SKM-1 treated with dmso at 0.1 percent for 144 hours (cell line): ENCODE measurements at regions not wholly inside any gene's neighbourhood (a gene's known extent, or its start where the extent isn't known, plus 50 kb on each side); places are given as distances from the start of the nearest gene placed in this dataset.

Source experiments
- DNase-seq: peaks from one replicate; lab custom pipeline; 2025; ENCODE audit not compliant: unreplicated experiment; lab: John Stamatoyannopoulos, UW

DNA sequence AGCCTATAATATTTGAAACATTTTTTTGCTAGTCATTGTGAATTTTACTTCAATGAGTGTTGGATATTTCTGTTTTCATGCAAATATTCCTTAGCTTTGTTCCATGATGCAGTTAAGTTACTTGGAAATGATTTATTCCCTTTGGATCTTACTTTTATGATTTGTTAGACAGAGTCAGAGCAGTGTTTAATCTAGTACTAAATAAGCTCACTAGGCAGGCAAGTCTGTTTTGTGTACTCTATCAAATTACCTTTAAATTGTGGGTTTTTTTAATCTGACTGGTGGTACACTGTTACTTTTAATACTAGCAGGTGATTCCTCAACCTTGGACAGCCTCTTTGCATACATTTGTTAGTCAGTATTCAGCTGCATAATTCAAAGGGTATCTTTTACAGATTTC is 173.3 kb upstream of the MBNL1 start:
- no peak for DNase-seq

DNA sequence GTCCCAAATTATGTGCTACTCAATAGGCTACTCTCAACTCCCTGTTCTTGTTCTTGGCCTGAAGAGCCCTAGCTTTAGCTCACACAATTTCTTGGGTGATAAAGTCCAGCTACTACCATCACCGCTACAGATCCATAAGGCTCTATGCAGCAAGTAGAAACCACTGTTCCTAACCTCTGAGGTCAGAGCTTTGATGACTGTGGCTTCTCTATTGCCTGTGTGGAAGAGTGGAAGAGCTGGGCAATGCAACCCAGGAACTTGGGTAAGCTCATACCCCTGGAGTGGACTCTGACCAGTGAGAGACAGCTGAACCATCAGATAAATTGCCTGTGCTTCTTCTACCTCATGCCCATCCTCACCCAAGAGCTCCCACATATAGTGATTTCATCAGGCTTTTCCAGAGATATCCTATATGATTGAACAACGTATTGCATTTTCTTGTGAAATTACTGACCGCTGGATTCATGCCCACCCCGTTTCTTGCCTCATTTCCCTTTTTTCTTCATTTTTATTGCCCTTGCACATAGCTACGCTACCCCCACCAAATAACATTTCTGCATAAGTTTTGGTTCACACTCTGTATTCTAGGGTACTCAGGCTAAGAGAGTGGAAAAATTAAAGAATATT is 172.3 kb upstream of the MBNL1 start:
- DNase-seq: peak; percentile 63

DNA sequence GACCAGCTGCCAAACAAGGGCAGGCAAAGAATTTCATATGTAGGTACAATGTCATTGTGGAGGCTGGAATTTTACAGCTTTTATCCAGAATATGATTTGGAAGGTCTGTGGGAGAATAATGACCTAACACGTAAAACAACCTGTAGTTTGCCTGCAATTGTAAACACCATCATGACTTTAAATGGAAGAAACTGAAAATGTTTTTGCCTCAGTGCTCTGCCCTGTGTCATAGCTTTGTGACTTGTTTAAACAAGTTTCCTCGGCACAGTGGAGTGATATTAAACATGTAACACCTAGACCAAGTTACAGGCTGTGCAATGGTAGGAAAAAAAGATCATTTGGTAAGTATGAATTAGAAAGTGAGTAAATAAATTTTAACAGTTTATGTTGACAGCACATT is 171.6 kb upstream of the MBNL1 start:
- DNase-seq: no peak

DNA sequence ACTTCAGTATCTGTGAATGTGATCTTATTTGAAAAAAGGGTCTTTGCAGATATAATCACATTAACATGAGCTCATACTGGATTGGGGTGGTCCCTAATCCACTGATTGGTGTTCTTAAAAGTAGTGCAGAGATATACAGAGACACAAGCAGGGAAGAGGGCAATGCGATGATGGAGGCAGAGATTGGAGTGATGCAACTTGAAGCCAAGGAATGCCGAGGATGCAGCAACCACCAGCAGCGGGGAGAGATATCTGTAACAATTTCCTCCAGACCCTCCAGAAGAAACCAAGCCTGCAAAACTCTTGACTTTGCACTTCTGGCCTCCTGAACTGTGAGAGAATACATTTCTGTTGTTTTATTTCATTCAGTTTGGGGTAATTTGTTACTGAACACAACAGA is 171.0 kb upstream of the MBNL1 start:
- DNase-seq: no peak

DNA sequence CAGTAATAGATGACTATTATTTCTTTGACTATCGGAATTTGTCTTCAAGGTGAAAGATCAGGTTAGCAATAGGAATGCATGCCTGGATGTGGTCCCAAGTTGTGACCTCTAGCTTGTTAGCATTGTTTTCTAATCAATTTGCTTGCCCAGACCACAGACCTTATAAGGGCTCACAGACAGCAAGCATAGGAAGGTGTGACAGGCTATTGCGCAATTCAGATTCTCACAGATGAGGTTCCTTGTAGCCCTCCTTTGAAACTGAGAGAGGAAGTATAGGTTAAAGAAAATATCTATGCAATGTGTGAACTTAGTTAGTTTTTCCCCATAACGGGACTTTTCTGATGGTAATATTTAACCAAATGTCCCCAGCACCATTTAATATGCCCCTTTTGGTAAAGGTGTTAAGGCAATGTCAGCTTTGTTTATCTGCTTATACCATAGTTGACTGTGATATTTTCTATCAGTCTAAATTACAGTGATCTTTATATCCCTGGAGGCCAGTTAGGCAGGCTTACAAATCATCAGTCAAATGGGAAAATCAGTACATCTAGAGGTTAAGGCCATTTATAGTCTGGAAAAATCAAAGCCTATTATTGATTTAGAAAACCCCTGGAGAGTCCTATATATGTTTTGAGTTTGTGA is 168.1 kb upstream of the MBNL1 start:
- DNase-seq: peak; percentile 83

DNA sequence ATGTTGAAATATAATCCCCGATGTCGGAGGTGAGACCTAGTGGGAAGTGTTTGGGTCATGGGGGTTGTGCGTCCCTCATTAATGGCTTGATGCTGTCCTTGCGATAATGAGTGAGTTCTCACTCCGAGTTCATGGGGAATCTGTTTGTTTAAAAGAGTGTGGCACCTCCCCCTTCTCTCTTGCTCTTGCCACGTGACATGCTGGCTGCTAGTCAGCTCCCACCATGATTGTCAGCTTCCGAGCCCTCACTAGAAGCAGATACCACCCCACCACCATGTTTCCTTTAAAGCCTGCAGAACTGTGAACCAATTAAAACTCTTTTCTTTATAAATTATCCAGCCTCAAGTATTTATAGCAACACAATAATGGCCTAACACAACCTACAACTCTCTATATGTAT is 166.3 kb upstream of the MBNL1 start:
- DNase-seq: no peak

DNA sequence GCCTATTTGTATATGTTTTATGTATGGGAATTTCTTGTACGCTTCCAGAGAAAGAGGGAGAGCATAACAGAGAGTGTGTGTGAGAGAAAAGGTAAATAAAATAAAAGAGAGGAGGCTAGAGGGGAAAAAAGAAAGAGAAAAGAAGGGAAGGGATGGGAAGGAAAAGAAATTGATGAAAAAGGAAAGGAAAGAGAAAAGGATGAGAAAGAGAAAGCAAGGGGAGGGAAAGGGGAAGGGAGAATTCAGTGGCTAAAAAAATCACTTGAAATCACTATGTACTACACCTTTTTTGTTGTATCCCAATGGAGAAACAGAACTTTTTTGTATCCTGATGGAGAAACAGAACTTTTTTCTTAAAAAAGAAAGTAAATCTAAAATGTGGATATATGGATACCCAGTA is 165.5 kb upstream of the MBNL1 start:
- no peak for DNase-seq

DNA sequence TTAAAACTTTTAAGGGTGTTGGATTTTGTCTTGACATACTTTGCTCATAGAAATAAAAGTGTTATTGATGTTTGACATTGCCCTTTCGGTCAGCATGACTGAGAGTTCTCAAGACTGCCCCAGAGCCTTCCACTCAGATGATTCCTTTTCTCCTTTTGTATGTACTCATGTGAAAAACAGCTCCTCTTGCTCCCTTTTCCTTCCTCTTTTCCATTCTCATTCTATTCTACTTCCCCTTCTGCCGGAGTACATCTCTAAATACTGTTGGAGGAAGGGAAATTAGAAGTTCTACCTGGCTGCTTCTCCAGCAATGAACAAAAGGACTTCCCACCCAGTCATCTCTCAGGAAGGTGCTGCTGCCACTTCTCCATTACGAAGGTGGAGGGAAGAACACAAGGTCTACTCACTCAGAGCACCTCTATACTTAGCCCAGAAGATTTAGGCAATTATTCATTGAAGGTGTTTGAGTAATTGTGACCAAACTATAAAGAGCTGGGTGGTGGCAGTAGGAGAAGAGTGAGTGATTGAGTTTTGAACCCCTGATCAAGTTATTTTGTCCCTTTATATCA is 163.8 kb upstream of the MBNL1 start:
- DNase-seq: peak; percentile 64

DNA sequence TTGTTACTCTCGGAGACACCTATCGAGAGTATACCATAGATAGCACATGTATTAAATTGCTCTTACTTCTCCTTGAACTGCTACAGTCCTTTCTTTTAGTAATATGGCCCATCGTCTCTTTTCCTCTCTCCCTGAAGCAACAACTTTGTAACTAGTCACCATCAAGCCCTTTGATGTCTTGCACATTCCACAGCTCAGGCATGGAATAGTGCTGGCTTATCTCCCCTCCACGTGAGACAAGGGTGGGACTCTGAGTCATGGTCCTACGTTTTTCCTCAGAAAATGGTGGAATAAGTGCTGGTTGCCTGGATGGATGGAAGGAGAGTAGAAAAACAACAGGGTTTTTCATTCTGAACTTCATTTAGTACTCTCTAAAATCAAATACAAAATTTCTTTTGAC is 163.3 kb upstream of the MBNL1 start:
- DNase-seq: no peak

DNA sequence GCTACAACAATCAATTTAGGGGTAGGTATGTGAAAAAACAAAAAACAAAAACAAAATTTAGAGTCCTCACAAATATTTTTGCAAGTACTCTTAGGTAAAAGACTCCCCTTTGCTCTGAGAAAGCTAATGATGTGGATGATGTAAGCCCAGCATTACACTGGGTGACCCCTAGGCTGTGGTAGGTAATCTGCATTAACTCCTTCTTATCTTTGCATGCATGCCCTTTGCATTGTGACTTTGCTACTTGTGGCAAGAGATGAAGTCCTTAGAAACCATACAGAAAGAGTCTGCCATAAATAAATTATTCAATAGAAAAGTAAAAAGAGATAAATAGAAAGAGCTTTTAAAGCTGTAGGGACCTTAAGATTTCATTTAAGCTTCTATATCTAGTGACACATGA is 159.7 kb upstream of the MBNL1 start:
- DNase-seq: no peak

DNA sequence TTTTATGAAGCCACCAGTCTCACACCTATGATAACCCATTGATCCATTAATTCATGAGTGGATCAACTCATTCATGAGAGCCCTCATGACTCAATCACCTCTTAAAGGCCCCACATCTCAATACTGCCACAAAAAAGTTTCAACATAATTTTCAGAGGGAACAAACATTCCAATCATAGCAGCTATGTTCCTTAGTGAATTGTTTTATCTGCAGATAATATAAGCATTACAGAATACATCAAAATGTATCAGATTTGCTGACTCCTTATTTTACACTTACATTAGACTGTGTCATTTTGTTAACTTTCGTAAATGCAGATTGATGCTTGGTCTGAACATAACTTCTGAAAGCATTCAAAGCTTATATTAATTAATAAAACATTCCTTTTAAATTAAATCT is 155.3 kb upstream of the MBNL1 start:
- DNase-seq: no peak

DNA sequence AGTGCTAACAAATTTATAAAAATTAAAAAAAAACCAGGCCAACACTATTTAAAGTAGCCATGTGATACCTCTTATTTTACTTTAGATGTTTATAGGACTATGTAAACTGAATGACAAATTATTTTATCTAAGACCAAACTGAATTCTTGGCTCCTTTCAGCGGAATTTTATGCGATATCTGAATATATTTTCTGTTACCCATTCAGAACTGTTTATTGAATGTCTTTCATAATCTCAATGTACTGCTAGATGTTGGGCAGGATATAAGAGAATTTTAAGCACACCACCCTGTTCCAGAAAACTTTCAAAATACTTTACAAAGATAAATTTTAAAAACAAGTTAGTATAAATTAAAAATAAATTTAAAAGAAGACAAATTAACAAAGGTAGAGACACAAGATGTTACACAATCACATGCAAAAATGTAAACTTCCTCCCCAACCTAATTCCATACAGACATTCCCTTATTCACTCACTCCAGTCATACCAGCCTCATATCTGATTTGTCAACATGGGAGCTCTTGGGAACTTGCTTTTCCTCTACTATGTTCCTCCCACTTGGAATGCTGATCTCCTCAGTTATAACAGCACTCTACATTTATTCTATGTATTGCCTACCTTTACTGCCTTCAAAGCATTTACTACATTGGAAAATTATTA is 154.6 kb upstream of the MBNL1 start:
- no peak for DNase-seq

DNA sequence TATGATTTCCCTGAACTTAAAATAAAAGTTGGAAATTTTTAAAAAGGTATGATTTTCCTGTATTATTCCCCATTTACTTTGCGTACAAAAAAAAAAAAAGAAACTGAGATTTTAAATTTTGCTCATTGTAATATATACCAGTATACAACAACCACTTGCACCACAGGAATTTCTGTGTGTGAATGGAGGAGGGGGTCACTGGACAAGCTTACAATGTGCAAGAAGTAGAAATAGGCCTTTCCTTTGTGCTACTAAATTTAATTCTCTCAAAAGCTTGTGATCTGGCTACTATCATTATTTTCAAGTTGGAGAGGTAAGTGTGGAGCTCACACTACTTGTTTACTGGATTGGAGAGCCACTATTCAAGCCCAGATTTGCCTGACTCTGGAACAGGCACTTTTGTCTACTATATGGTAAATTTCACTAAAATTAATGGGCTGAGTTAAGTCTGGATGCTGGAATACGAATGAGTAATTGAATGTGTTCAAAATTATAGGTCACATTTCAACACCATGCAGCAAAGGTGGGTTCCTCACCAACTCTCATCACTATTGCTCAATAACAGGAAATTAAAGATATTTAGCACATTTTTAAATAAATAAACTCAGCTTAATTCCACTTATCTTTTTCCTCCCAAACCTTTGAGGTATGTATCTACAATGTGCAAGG is 148.0 kb upstream of the MBNL1 start:
- no peak for DNase-seq

DNA sequence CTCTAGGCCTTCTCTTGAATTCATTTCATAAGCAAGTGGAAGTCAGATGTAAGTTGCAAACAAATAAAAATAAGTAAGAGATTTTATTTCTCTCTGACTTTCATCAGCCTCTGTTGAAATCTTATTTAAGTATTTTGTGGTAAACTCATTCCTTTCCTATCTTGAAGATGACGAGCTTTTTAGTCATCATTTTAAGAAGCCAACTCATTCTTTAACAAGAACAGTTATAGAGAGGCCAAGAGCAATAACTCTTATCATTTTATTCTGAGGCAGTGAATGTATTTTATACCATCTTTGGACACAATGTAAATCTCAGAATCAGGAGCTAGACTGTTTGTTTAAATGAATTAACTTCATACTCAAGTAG is 147.5 kb upstream of the MBNL1 start:
- DNase-seq: no peak

DNA sequence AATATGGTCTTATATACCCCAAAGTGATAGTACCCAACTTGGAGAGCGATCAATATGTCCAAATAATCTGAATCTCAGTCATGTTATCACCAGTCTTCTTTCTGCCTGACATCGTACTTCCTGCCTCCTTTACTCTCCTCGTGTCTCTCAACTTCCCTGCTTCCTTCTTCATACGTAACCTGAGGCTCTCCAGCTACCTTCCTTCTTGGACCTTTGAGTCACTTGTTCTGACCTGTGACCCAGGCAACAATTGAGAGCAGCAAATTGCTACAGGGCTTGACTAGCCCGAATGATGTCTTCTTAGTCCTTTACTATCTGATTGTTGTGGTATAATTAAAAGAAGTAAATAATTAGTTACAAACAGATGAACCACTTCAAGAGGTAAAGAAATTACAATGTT is 145.9 kb upstream of the MBNL1 start:
- DNase-seq: no peak

DNA sequence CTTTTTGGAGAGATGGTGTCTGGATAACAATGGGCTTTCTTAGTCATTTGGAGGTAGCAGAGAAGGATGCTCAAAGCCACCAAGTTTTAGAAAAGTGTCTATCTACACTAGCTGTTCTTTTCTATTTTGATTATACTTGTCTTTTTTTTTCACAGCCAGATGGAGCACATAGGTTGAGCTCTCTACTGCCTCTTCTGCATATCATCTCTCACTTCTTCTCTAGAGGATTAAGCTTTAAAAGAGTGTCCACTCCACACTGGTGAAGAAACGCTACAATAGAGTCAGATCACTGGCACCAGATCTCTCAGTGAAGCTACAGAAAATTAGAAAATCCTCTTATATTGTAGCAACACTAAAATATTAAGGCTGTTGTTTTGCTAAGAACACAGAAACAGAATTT is 145.3 kb upstream of the MBNL1 start:
- DNase-seq: no peak

DNA sequence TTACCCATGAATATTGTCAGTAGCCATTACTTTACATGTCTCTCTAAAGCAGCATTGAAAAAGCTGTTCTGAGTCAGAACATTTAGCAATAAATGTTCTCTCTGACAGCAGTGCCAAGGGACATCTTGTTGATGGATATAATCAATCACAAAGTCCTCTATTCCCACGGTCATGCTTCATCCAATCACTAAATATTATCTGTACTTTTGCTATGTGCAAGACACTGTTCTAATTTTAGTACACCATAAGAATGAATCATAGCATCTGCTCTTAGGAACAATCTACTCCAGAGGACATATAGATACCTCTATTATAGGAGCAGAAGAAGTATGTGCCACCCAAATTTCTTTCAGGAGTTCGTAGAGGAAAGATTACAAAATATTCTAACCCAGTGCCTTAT is 142.5 kb upstream of the MBNL1 start:
- no peak for DNase-seq

DNA sequence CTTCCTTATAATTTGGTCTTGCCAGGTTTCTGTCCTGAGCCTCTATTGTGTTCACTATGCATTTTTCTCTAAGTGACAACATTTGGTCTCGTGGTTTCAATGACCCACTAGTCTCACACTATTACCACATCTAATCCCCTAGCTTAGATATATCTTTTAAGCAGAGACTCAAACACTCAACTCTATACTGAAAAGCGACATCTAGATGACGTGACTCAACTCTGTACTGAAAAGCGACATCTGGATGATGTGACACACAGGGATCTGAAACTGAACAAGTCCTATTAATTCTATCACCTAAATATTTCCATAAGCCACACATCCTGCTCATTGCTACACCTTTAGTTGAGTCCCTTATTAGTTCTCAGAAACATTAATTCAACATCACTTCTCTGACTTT is 141.7 kb upstream of the MBNL1 start:
- DNase-seq: no peak

DNA sequence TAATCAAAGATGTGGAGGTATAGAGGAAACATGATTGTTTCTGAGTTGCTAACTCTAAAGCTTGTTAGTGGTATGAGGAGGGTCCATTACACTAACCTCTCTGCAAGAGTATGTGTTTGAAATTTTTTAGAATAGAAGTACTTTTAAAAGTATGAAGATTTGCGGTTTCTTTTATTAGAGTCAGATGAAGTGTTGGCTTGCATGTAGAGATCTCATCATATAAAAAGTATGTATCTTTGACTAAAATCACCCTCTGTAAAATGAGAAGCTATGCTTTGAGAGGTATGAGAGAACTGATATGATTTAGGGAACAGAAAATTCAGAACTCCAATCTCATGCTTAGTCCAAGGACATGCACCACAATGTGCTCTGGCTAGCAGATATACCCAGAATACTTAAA is 140.4 kb upstream of the MBNL1 start:
- no peak for DNase-seq

DNA sequence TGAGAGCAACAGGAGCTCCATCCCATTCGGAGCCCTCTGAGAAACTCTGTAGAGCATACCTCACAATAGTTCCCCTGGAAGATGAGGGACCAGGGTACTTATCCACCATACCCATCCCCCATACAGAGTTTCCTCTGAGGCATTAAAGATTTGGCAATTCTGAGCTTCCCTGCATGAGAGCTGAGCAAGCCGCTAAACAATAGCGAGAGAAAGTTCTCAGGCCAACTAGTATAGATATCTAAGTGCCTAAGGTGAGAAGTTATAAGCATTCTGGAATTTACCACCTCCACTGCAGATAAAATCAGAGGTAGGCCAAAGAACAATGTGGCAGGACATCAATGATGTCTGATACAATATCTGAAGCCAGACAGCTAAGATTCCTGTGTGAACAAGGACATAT is 129.1 kb upstream of the MBNL1 start:
- DNase-seq: no peak

DNA sequence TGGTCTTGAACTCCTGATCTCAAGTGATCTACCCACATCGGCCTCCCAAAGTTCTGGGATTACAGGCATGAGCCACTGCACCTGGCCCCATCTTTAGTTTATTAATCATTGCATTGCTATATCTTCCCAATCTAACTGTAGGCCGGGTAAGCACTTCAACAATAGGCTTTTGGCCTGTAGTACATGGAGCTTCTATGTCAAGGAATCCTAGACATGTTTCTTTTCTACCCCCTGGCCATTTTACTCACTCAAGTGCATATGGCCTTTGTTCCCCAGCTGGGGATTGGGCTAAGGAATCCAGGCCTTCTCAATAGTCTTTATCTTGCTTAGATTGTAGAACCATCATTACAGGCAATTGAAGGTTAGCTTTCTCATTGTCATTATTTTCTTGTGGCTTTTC is 122.3 kb upstream of the MBNL1 start:
- no peak for DNase-seq

DNA sequence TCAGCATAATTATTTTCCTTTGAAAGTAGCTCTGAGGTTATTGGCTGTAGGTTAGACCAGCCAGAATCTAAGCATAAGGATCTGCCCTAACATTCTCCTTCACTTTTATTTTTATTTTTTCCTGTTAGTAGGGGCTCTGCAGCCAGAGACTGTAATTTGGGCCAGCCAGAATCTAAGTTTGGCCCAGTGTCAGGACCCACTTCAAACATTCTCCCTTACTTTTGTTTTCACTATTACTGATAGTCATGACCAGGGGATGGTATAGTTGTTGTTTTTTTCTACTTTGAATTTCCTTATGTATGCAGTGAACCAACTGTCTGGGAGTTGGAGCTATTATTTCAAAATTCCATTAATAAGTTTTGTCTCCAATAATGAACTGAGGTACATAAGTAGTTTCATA is 121.0 kb upstream of the MBNL1 start:
- DNase-seq: no peak
